B cell (primary cell): ENCODE measurements at regions not wholly inside any gene's neighbourhood (a gene's known extent, or its start where the extent isn't known, plus 50 kb on each side); places are given as distances from the start of the nearest gene placed in this dataset.

Source experiments
- ATAC-seq: fragments of 200-7000 bp; cut with Tn5 transposase; one replicate; pipeline ENCODE4 v1.10.0; 2021; ENCODE audit warnings: low read depth, mild to moderate bottlenecking, moderate number of reproducible peaks, moderate library complexity
- CTCF ChIA-PET: fragments of 350-600 bp; sonication (Branson Sonifier 250); formaldehyde crosslinking; loops from one replicate; lab custom pipeline; 2021; ENCODE audit warnings: antibody characterized with exemption, inconsistent platforms; lab: Charles Lee
- POLR2A ChIA-PET: fragments of 350-600 bp; sonication (Branson Sonifier 250); formaldehyde crosslinking; loops from one replicate; lab custom pipeline; 2021; ENCODE audit warnings: antibody characterized with exemption; lab: Charles Lee
- DNase-seq: peaks from one replicate; pipeline ENCODE4 v3.0.0; 2013
- H2AFZ ChIP-seq: 2 replicates; pipeline ENCODE4 v1.6.1; 2012; ENCODE audit warnings: mild to moderate bottlenecking, low read depth, low read length; ENCODE audit not compliant: insufficient read depth, poor library complexity, severe bottlenecking
- H3K27ac ChIP-seq, 2 donors: 1 replicate in 1 of 2; 2 replicates in 1 of 2; pipeline ENCODE4 v1.5.1; 2012 to 2013; ENCODE audit warnings: low read length in 2 of 2, mild to moderate bottlenecking in 2 of 2, moderate library complexity in 1 of 2
- H3K27me3 ChIP-seq, 4 experiments: fragments of 200-600 bp in 1 of 4; sonication (generic) in 1 of 4; replicated peaks in 1 of 4; 1 replicate in 2 of 4; 2 replicates in 2 of 4; pipeline versions ENCODE4 v1.6.1 to v1.7.0; 2013 to 2016; ENCODE audit warnings: low read length in 3 of 4, mild to moderate bottlenecking in 2 of 4, mixed read lengths in 1 of 4, moderate library complexity in 1 of 4; ENCODE audit not compliant: insufficient read depth in 4 of 4, control insufficient read depth in 3 of 4; ENCODE audit errors: control extremely low read depth in 1 of 4
- H3K36me3 ChIP-seq, 2 experiments: replicated peaks in 1 of 2; 1 replicate in 1 of 2; 2 replicates in 1 of 2; pipeline versions ENCODE4 v1.6.1 to v1.7.1; 2013; ENCODE audit warnings: low read length in 1 of 2; ENCODE audit not compliant: insufficient read depth in 2 of 2, control insufficient read depth in 1 of 2; ENCODE audit errors: control extremely low read depth in 1 of 2, extremely low read depth in 1 of 2
- H3K4me1 ChIP-seq, 2 donors: fragments of 200-600 bp in 1 of 2; sonication (generic) in 1 of 2; 1 replicate in 1 of 2; 2 replicates in 1 of 2; pipeline versions ENCODE4 v1.5.1 to v1.6.1; 2013 to 2017; ENCODE audit warnings: low read length in 2 of 2; ENCODE audit not compliant: control insufficient read depth in 2 of 2, insufficient read depth in 2 of 2
- H3K4me2 ChIP-seq: replicated peaks from 2 replicates; pipeline ENCODE3; 2012; ENCODE audit warnings: mild to moderate bottlenecking, low read depth, low read length; ENCODE audit not compliant: poor library complexity, severe bottlenecking
- H3K4me3 ChIP-seq, 5 experiments: fragments of 200-600 bp in 1 of 5; sonication (generic) in 1 of 5; 1 replicate in 3 of 5; 2 replicates in 2 of 5; pipeline versions ENCODE4 v1.5.1 to v1.7.0; 2011 to 2016; ENCODE audit warnings: low read length in 4 of 5, mild to moderate bottlenecking in 4 of 5, low read depth in 2 of 5, control low read depth in 1 of 5, moderate library complexity in 1 of 5; ENCODE audit not compliant: insufficient read depth in 1 of 5; ENCODE audit errors: control extremely low read depth in 1 of 5, extremely low read depth in 1 of 5
- H3K79me2 ChIP-seq: fragments of 200-600 bp; sonication (generic); one replicate; pipeline ENCODE4 v1.6.0; 2016; ENCODE audit warnings: low read length; ENCODE audit not compliant: control insufficient read depth, insufficient read depth
- H3K9ac ChIP-seq: fragments of 200-600 bp; sonication (generic); 2 replicates; pipeline ENCODE4 v1.6.1; 2017; ENCODE audit warnings: mild to moderate bottlenecking, low read length, moderate library complexity
- H3K9me3 ChIP-seq, 3 donors: one replicate each; pipeline versions ENCODE4 v1.6.1 to v1.7.1; 2013; ENCODE audit warnings: low read length in 2 of 3; ENCODE audit not compliant: control insufficient read depth in 2 of 3, insufficient read depth in 1 of 3; ENCODE audit errors: control extremely low read depth in 1 of 3
- H4K20me1 ChIP-seq: 2 replicates; pipeline ENCODE4 v1.6.0; 2012; ENCODE audit warnings: mild to moderate bottlenecking, low read length; ENCODE audit not compliant: insufficient read depth, control insufficient read depth, poor library complexity, severe bottlenecking
- H3K27ac Mint-ChIP-seq: one replicate; pipeline ENCODE4 v1.8.0; 2021; ENCODE audit warnings: mixed read lengths
- H3K27me3 Mint-ChIP-seq: one replicate; pipeline ENCODE4 v1.8.0; 2021; ENCODE audit warnings: mixed read lengths
- H3K4me1 Mint-ChIP-seq: one replicate; pipeline ENCODE4 v1.8.0; 2021; ENCODE audit warnings: mixed read lengths
- H3K4me3 Mint-ChIP-seq: one replicate; pipeline ENCODE4 v1.8.0; 2021; ENCODE audit warnings: mixed read lengths
- H3K9me3 Mint-ChIP-seq: one replicate; pipeline ENCODE4 v1.8.0; 2022; ENCODE audit warnings: mixed read lengths; ENCODE audit not compliant: insufficient read depth
- CTCF ChIP-seq: fragments of 200-600 bp; IDR thresholded peaks from one replicate; pipeline ENCODE4 v1.8.0; 2022; ENCODE audit warnings: antibody characterized with exemption, mild to moderate bottlenecking
- EZH2 ChIP-seq: IDR thresholded peaks from 2 replicates; pipeline ENCODE4 v1.6.1; 2012; ENCODE audit warnings: borderline replicate concordance, low read depth, mild to moderate bottlenecking, moderate library complexity, low read length; ENCODE audit not compliant: insufficient read depth, poor library complexity, severe bottlenecking
- WGBS: methylation state at CpG from one replicate; pipeline ENCODE4 v1.1.5; 2013; ENCODE audit warnings: missing lambda C conversion rate; ENCODE audit not compliant: insufficient coverage; 5-methylcytosine and 5-hydroxymethylcytosine counted together
- intact Hi-C: fragments of 100-400 bp; cut with micrococcal nuclease; formaldehyde crosslinking; loops from one replicate; pipeline ENCODE4 v1.10.0; 2022

- DNase-seq (no peak), ATAC-seq (no peak)
- no peaks in the 10 kb centered on the region for H3K27me3 ChIP-seq
- H3K4me3 Mint-ChIP-seq = no peak overlapping the region
- H3K36me3 ChIP-seq = no peaks in the 10 kb centered on the region
- CTCF ChIA-PET = no interaction called here
- intact Hi-C loops = no loop called here
- peaks cover 3% of the 10 kb centered on the region for H3K27me3 Mint-ChIP-seq
- H3K4me1 ChIP-seq = no peaks in the 10 kb centered on the region
- H3K9me3 Mint-ChIP-seq = no peaks in the 10 kb centered on the region
- no peak for TF ChIP-seq CTCF
- TF ChIP-seq EZH2 = no peak
- H3K4me1 Mint-ChIP-seq = peaks cover 5% of the 10 kb centered on the region
- H3K4me2 ChIP-seq = no peak overlapping the region
- H3K9me3 ChIP-seq = no peaks in the 10 kb centered on the region
- no peak overlapping the region for H2AFZ ChIP-seq
- WGBS = 84% methylated on average over 4 of the region's 4 CpGs
- no peaks in the 10 kb centered on the region for H4K20me1 ChIP-seq
- H3K79me2 ChIP-seq = no peaks in the 10 kb centered on the region
- H3K27ac Mint-ChIP-seq = no peak overlapping the region
- no peak overlapping the region for H3K4me3 ChIP-seq
- no peak overlapping the region for H3K9ac ChIP-seq
- H3K27ac ChIP-seq = no peak overlapping the region
- POLR2A ChIA-PET = no interaction called here
Measured at GRCh38 chr18:10124557-10124956, 210.7 kb downstream of the VAPA start.

- H3K4me3 Mint-ChIP-seq = no peak overlapping the region
Measured at GRCh38 chr18:10124967-10125366, 211.2 kb downstream of the VAPA start.

More at GRCh38 chr18:10124967-10125366, 211.2 kb downstream of the VAPA start:
- Histone ChIP-seq H4K20me1 (no peaks in the 10 kb centered on the region), H3K9me3 (no peaks in the 10 kb centered on the region), H3K4me2 (no peak overlapping the region), H3K4me1 (no peaks in the 10 kb centered on the region), H3K9ac (no peak overlapping the region), H2AFZ (no peak overlapping the region), H3K79me2 (no peaks in the 10 kb centered on the region), H3K36me3 (no peaks in the 10 kb centered on the region), H3K27ac (no peak overlapping the region), H3K4me3 (no peak overlapping the region), H3K27me3 (no peaks in the 10 kb centered on the region)
- intact Hi-C loops = no loop called here
- DNase-seq (no peak), ATAC-seq (no peak)
- Mint-ChIP-seq H3K4me1 (peaks cover 3% of the 10 kb centered on the region), H3K9me3 (no peaks in the 10 kb centered on the region), H3K27ac (no peak overlapping the region), H3K27me3 (peaks cover 3% of the 10 kb centered on the region)
- TF ChIP-seq CTCF = no peak
- TF ChIP-seq EZH2 = no peak
- ChIA-PET CTCF (no interaction called here), POLR2A (no interaction called here)
- 100% methylated on average over 2 of the region's 3 CpGs for WGBS
